SHP77 (cell line): ENCODE measurements at regions not wholly inside any gene's neighbourhood (a gene's known extent, or its start where the extent isn't known, plus 50 kb on each side); places are given as distances from the start of the nearest gene placed in this dataset.

ENCODE experiments used
- DNase-seq, 2 experiments: peaks; one replicate each; lab custom pipeline; 2025; lab: John Stamatoyannopoulos, UW

DNA sequence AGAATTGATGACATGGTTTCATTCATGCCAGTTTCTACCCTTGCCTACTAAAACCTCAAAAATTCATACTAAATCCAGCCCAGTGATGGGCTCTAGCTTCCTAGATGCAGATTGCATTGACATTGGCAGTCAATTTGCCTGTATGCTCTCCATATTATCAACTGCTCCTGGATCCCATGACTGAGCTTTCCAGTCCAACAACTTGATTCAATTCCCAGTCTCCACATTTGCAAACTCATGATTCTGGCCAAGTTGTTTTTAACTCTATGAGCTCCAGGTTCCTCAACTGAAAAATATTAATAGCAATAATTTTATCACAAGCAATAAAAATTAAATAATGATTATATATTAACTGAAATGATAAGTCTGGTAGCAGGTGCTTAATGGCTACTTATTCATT lies 51.0 kb upstream of the DSC1 start:
- no peak for DNase-seq

GRCh38 chr18:31217038-31217849 lies 54.6 kb upstream of the DSC1 start:
- peak in 1 of 2 experiments; percentile 18 for DNase-seq

DNA sequence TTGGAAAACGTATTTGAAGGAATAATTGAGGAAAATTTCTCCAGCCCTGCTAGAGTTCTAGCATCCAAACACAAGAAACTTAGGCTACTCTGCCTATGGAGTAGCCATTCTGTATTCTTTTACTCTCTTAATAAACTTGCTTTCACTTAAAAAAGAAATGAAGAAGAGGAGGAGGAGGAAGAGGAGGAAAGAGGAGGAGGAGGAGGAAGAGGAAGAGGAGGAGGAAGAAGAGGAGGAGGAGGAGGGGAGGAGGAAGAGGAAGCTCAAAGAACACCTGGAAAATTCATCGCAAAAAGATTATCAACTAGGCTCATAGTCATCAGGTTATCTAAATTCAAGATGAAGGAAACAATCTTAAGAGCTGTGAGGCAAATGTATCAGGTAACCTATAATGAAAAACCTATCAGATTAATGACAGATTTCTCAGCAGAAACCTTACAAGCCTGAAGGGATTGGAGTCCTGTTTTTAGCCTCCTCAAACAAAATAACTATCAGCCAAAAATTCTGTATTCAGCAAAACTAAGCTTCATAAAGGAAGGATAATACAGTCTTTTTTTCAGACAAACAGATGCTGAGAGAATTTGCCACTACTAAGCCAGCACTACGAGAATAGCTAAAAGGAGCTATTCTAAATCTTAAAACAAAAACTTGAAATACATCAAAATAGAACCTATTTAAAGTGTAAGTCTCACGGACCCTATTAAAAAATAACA lies 56.2 kb upstream of the DSC1 start:
- no peak for DNase-seq

DNA sequence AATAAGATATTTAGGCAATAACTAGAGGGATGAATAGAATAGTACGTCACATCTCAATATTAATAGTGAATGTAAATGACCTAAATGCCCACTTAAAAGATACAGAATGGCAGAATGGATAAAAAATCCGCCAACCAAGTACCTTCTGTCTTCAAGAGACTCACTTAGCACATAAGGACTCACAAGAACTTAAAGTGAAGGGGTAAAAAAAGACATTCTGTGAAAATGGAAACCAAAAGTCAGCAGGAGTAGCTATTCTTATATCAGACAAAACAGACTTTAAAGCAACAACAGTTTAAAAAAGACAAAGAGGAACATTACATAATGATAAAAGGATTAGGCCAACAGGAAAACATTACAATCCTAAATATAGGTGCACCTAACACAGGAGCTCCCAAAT lies 56.7 kb upstream of the DSC1 start:
- DNase-seq, result no peak

- DNase-seq, result no peak
These were observed 60.7 kb upstream of the DSC1 start for GRCh38 chr18:31223371-31223770.

DNA sequence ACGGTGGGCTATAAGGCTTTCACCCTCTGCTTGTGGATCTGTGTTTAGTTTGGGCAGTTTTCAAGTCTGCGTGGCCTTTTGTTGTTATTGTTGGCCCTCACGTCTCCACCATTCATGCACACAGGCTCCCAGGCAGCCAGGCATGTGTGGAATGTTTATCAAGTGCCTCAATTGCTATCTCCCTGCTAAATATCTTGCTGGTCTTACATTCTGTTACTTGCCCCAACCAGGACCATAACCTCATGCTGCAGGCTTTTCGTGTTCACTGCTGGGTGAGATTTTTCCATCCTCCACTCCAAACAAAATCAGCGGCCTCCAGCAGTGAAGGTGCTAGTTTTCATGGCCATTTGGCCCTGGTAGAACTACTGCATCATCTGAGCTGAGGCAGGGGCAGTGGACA lies 63.0 kb upstream of the DSC1 start:
- DNase-seq, result no peak

GRCh38 chr18:31227497-31228229 lies 65.0 kb upstream of the DSC1 start:
- no peak for DNase-seq

GRCh38 chr18:31229829-31230228 lies 67.2 kb upstream of the DSC1 start:
- no peak for DNase-seq

- DNase-seq, result no peak
These were observed 67.8 kb upstream of the DSC1 start for GRCh38 chr18:31230495-31230894.

GRCh38 chr18:31232013-31232412 lies 69.4 kb upstream of the DSC1 start:
- no peak for DNase-seq

GRCh38 chr18:31232775-31233424 lies 70.2 kb upstream of the DSC1 start:
- DNase-seq, result no peak

DNA sequence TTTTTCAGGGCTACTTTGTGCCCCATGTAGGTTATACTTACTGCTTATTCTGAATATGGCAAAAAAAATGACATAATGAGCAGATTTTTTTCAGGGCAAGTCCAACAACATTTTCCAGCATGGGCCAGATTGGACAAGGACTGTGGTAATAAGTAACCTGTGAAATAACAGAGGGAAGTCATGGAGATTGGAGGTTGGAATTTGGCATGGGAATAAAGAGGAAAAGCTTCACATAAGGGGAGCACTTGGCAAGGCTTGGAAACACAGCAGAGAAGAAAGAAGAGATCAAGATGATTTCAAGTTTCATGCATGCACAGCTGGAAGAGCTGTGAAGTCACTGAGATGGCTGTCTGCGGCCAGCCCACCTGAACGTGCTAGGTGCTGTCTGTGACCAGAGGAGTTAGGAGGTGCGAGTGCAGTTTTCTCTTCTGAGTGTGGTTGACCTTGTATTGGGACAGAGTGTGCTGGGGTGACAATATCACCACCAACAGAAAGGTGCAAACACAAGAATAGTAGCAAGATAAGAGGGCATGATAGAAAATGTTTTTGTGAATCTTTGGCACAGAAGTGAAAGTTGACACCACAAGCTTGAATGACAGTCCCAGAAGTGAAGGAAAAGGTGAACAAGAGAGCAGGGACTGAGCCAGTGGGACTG lies 71.1 kb upstream of the DSC1 start:
- DNase-seq, result no peak

DNA sequence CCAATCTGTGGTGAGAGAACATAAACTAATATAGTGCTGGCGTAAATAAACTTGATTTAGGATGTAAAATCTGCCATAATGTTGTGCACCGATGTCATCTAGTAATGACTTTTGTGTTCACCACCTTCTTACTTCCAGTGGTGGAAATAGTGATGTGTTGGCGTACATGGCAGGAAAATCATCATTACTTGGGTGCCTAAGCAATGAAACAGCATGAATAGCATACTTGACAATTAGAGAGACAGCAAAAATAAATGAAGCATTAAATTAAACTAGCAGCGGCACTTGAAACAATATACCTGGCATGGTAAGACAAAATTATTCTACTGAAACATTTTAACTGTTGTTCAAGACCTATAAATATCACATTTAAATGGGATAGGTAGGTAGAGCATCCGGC lies 73.2 kb upstream of the DSC1 start:
- no peak for DNase-seq

DNA sequence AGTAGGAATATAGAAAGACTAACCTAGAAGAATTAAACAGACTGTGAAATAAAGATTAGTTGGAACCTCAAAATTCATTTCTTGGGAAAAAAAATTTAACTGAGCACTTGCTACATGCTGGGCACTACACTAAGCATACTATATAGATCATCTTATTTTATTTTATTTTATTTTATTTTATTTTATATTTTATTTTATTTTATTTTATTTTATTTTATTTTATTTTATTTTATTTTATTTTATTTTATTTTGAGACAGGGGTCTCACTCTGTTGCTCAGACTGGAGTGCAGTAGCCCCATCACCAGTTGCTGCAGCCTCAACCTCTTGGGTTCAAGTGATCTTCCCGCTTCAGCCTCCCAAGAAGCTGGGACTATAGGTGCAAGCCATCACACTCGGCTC lies 74.5 kb upstream of the DSC1 start:
- DNase-seq, result no peak

DNA sequence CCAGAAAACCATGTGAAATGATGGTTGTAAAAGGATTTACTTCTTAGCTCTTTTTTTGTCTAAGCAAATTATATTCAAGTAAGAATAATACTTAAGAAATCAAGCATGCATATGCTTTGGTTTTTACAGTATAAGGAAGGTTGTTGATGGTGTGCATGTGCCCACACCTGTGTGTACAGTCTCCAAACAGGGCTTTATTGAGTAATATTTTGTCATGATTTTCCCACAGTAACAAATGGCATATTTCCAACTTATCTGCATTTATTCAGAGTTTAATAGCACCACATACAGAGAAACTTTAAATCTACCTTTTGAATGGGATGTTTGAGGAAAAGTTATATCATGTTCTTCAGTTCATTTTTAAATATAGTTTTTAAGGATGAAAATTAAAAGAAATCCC lies 76.5 kb upstream of the DSG1 start:
- DNase-seq, result no peak

- DNase-seq, result peak in 1 of 2 experiments; percentile 2
These were observed 76.0 kb upstream of the DSG1 start for GRCh38 chr18:31241900-31242409.

- no peak for DNase-seq
These were observed 74.0 kb upstream of the DSG1 start for GRCh38 chr18:31243740-31244512.

- no peak for DNase-seq
These were observed 73.1 kb upstream of the DSG1 start for GRCh38 chr18:31244771-31245394.

GRCh38 chr18:31245820-31246219 lies 72.1 kb upstream of the DSG1 start:
- DNase-seq, result no peak

- no peak for DNase-seq
These were observed 71.5 kb upstream of the DSG1 start for GRCh38 chr18:31246460-31246859.
